ENCODE measurements at regions not wholly inside any gene's neighbourhood (a gene's known extent, or its start where the extent isn't known, plus 50 kb on each side); places are given as distances from the start of the nearest gene placed in this dataset.

DNA sequence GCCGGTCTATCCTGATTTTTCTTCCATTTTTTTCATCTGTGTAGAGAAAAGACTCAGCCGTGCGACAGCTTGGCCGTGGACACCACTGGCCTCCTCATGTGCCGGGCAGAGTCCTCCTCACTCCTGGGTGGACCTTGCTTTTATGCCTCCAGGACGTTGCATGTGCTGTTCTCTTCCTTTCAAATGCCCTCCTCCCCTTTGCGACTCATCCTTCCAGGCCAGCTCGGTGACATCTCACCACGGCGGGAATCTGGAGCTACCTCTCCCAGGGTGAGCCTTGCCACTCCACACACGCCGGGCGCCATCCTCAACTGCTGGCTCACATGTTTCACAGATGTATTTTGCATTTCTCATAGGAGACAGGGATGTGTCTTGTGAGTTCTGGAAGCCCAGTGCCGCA is 198.5 kb upstream of the HDAC4 start:
- TF ChIP-seq, protein P1, sequence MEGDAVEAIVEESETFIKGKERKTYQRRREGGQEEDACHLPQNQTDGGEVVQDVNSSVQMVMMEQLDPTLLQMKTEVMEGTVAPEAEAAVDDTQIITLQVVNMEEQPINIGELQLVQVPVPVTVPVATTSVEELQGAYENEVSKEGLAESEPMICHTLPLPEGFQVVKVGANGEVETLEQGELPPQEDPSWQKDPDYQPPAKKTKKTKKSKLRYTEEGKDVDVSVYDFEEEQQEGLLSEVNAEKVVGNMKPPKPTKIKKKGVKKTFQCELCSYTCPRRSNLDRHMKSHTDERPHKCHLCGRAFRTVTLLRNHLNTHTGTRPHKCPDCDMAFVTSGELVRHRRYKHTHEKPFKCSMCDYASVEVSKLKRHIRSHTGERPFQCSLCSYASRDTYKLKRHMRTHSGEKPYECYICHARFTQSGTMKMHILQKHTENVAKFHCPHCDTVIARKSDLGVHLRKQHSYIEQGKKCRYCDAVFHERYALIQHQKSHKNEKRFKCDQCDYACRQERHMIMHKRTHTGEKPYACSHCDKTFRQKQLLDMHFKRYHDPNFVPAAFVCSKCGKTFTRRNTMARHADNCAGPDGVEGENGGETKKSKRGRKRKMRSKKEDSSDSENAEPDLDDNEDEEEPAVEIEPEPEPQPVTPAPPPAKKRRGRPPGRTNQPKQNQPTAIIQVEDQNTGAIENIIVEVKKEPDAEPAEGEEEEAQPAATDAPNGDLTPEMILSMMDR (optimal IDR thresholded peaks at IDR 0.05 in 1 of 3, IDR thresholded peaks at IDR 0.05 in 1 of 3, conservative IDR thresholded peaks at IDR 0.05 in 1 of 3; ENCODE audit: extremely low read depth in 1 of 3, insufficient read depth in 2 of 3, low read length in 3 of 3) = no peak
- TF ChIP-seq EZH2 (IDR thresholded peaks at IDR 0.05; ENCODE audit: low read length) = no peak

Data from keratinocyte (primary cell).